ENCODE measurements at regions not wholly inside any gene's neighbourhood (a gene's known extent, or its start where the extent isn't known, plus 50 kb on each side); places are given as distances from the start of the nearest gene placed in this dataset.

DNA sequence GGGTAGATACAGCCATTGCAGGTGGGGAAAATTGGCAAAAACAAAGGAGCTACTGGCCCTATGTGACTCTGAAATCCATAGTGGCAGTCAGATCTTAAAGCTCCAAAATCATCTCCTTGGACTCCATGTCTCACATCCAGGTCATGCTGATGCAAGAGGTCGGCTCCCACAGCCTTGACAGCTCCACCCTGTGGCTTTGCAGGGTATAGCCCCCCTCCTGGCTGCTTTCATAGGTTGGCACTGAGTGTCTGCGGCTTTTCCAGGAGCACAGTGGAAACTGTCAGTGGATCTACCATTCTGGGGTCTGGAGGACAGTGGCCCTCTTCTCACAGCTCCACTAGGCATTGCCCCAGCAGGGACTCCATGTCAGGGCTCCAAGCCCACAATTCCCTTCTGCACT lies 1190.1 kb downstream of the CDH12 start:
- Histone ChIP-seq H3K27me3 (no peaks in the 10 kb centered on the region), H3K9me3 (no peaks in the 10 kb centered on the region), H3K36me3 (no peaks in the 10 kb centered on the region), H3K4me1 (ENCODE audit: insufficient read depth) (no peaks in the 10 kb centered on the region), H3K4me3 (no peak overlapping the region), H3K27ac (no peak overlapping the region)
- intact Hi-C loops (cut with DNase I) = no loop called here
- 74 to 87% (median 75%) methylated on average over 2 of the region's 2 CpGs for WGBS, 3 donors
- DNase-seq = no peak
- TF ChIP-seq, protein P1, sequence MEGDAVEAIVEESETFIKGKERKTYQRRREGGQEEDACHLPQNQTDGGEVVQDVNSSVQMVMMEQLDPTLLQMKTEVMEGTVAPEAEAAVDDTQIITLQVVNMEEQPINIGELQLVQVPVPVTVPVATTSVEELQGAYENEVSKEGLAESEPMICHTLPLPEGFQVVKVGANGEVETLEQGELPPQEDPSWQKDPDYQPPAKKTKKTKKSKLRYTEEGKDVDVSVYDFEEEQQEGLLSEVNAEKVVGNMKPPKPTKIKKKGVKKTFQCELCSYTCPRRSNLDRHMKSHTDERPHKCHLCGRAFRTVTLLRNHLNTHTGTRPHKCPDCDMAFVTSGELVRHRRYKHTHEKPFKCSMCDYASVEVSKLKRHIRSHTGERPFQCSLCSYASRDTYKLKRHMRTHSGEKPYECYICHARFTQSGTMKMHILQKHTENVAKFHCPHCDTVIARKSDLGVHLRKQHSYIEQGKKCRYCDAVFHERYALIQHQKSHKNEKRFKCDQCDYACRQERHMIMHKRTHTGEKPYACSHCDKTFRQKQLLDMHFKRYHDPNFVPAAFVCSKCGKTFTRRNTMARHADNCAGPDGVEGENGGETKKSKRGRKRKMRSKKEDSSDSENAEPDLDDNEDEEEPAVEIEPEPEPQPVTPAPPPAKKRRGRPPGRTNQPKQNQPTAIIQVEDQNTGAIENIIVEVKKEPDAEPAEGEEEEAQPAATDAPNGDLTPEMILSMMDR (IDR thresholded peaks at IDR 0.05) = no peak
- TF ChIP-seq POLR2A (IDR thresholded peaks at IDR 0.05) = no peak
- TF ChIP-seq EP300 (IDR thresholded peaks at IDR 0.05) = no peak

DNA sequence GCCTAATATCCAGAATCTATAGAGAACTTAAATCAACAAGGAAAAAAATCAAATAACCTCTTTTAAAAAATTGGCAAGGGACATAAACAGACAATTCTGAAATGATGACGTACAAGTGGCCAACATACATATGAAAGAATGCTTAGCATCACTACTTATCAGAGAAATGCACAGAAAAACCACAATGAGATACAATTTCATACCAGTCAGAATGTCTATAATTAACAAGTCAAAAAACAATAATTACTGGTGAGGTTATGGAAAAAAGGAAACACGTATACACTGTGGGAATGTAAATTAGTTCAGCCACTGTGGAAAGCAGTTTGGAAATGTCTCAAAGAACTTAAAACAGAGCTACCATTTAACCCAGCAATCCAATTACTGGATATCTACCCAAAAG lies 1192.0 kb downstream of the CDH12 start:
- 69 to 82% (median 74%) methylated on average over 2 of the region's 2 CpGs for whole genome bisulfite sequencing, 3 donors
- TF ChIP-seq EP300 (IDR thresholded peaks at IDR 0.05) (no peak), POLR2A (IDR thresholded peaks at IDR 0.05) (no peak)
- TF ChIP-seq, protein P1 (IDR thresholded peaks at IDR 0.05) = no peak
- H3K27ac ChIP-seq = no peak overlapping the region
- H3K36me3 ChIP-seq = no peaks in the 10 kb centered on the region
- no peaks in the 10 kb centered on the region for H3K27me3 ChIP-seq
- no peak overlapping the region for H3K4me3 ChIP-seq
- no peaks in the 10 kb centered on the region for H3K4me1 ChIP-seq (ENCODE audit: insufficient read depth)
- intact Hi-C loops (cut with DNase I) = no loop called here
- H3K9me3 ChIP-seq = no peaks in the 10 kb centered on the region
- DNase-seq = no peak

DNA sequence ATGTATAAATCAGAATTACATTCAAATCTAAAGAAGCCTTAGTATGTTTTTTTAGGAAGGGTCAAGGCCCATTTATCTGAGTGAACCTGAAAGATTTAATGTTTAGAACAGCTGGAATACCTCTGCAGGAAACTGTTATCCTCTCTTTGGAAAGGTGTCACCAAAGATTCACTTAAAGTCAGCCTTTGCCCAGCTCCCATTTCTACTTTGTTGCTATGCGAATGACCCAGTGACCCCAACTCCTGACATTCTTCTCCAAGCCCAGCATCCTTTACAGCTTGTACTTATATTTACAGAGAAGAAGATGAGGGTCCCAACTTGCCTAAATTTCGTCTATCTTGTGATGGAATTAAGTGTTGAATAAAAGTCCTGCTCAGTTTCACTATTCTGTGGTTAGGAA lies 1198.6 kb downstream of the CDH12 start:
- intact Hi-C loops (cut with DNase I) = no loop called here
- DNase-seq = no peak
- WGBS, 3 donors = 54 to 70% (median 59%) methylated on average over 2 of the region's 2 CpGs
- H3K4me3 ChIP-seq = no peak overlapping the region
- no peak overlapping the region for H3K27ac ChIP-seq
- H3K27me3 ChIP-seq = no peaks in the 10 kb centered on the region
- H3K9me3 ChIP-seq = no peaks in the 10 kb centered on the region
- H3K4me1 ChIP-seq (ENCODE audit: insufficient read depth) = no peaks in the 10 kb centered on the region
- TF ChIP-seq POLR2A (IDR thresholded peaks at IDR 0.05) (no peak), EP300 (IDR thresholded peaks at IDR 0.05) (no peak)
- TF ChIP-seq, protein P1 (IDR thresholded peaks at IDR 0.05) = no peak
- no peaks in the 10 kb centered on the region for H3K36me3 ChIP-seq

DNA sequence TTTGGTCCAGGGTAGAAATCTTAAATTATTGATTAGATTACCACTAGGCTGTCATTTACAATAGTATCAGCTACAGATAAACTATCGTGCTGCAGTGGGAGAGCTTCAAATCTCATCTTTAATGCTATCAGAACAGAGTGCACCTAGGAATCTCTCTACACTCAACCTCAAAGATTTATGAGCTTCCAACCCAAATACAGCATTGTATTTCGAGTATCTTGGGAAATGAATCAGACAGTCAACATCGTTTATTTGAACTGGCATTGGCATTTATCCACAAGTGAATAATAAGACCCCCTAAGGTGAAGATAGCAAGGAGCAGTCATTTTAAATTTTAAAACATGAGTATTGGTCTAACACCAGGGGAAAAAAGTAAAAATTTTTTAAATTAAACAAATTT lies 1203.2 kb downstream of the CDH12 start:
- no peak for TF ChIP-seq POLR2A (IDR thresholded peaks at IDR 0.05)
- TF ChIP-seq EP300 (IDR thresholded peaks at IDR 0.05) = no peak
- TF ChIP-seq, protein P1 (IDR thresholded peaks at IDR 0.05) = no peak
- Histone ChIP-seq H3K36me3 (no peaks in the 10 kb centered on the region), H3K4me3 (no peak overlapping the region), H3K27me3 (no peaks in the 10 kb centered on the region), H3K27ac (no peak overlapping the region), H3K9me3 (no peaks in the 10 kb centered on the region), H3K4me1 (ENCODE audit: insufficient read depth) (no peaks in the 10 kb centered on the region)
- intact Hi-C loops (cut with DNase I) = no loop called here
- WGBS, 3 donors = 16 to 18% (median 17%) methylated on average over 3 of the region's 3 CpGs
- no peak for DNase-seq

DNA sequence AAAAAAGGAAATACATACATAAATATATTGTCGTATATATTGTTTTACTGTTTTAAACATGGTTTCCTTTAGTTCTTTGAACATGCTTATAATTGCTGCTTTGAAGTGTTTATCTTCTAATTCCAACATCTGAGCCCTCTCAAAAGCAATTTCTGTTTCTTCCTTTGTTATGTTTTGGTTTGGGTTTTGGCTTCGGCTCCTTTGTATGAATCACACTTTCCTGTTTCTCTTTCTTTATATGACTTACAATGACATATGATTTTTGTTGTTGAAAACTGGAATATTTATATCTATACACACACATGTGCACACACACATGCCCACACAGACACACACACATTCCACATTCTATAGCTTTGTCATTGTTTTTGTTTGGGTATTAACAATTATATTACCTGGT lies 1206.7 kb downstream of the CDH12 start:
- WGBS, 3 donors = 53 to 69% (median 54%) methylated on average over 2 of the region's 2 CpGs
- Histone ChIP-seq H3K27ac (no peak overlapping the region), H3K4me1 (ENCODE audit: insufficient read depth) (no peaks in the 10 kb centered on the region), H3K27me3 (no peaks in the 10 kb centered on the region), H3K36me3 (no peaks in the 10 kb centered on the region), H3K9me3 (no peaks in the 10 kb centered on the region), H3K4me3 (no peak overlapping the region)
- TF ChIP-seq, protein P1 (IDR thresholded peaks at IDR 0.05) = no peak
- TF ChIP-seq POLR2A (IDR thresholded peaks at IDR 0.05) (no peak), EP300 (IDR thresholded peaks at IDR 0.05) (no peak)
- intact Hi-C loops (cut with DNase I) = no loop called here
- DNase-seq = no peak
